K562 (cell line): ENCODE measurements at regions not wholly inside any gene's neighbourhood (a gene's known extent, or its start where the extent isn't known, plus 50 kb on each side); places are given as distances from the start of the nearest gene placed in this dataset.

Source experiments
- POLR2AphosphoS5 ChIP-seq: IDR thresholded peaks from 2 replicates; pipeline ENCODE4 v1.6.1; 2011; ENCODE audit warnings: mild to moderate bottlenecking, low read depth, low read length, moderate library complexity; ENCODE audit not compliant: control insufficient read depth, insufficient read depth
- TF ChIP-seq, protein P1 (sequence below), 3 experiments: IDR thresholded peaks in 2 of 3; conservative IDR thresholded peaks in 1 of 3; 2 replicates each; pipeline ENCODE4 v1.5.1; 2011 to 2012; ENCODE audit warnings: low read length in 3 of 3, mild to moderate bottlenecking in 3 of 3, control low read depth in 2 of 3, improper control_type of control experiment in 1 of 3, inconsistent platforms in 1 of 3, low read depth in 1 of 3, mixed read lengths in 1 of 3, moderate library complexity in 1 of 3; ENCODE audit not compliant: insufficient read depth in 2 of 3

DNA sequence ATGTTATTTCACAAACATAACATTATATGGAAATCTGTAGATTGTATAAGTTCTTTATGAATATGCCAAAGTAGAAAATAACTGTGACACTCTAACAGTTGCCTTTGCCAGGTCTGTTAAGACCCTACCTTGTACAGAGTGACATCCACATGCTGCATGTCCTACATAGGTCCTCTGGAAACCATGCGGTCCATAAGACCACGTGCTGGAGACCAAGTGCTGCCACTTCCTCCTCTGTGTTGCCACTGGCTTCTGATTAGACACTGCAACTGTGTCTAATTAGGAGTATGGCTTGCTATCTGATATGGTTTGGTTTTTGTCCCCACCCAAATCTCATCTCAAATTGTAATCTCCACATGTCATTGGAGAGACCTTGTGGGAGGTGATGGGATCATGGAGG is 855.5 kb upstream of the SEMA6D start:
- TF ChIP-seq POLR2AphosphoS5: no peak
- TF ChIP-seq, protein P1, sequence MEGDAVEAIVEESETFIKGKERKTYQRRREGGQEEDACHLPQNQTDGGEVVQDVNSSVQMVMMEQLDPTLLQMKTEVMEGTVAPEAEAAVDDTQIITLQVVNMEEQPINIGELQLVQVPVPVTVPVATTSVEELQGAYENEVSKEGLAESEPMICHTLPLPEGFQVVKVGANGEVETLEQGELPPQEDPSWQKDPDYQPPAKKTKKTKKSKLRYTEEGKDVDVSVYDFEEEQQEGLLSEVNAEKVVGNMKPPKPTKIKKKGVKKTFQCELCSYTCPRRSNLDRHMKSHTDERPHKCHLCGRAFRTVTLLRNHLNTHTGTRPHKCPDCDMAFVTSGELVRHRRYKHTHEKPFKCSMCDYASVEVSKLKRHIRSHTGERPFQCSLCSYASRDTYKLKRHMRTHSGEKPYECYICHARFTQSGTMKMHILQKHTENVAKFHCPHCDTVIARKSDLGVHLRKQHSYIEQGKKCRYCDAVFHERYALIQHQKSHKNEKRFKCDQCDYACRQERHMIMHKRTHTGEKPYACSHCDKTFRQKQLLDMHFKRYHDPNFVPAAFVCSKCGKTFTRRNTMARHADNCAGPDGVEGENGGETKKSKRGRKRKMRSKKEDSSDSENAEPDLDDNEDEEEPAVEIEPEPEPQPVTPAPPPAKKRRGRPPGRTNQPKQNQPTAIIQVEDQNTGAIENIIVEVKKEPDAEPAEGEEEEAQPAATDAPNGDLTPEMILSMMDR (IDR thresholded peaks at IDR 0.05 in 2 of 3, conservative IDR thresholded peaks at IDR 0.05 in 1 of 3; ENCODE audit: insufficient read depth in 2 of 3, low read depth in 1 of 3, low read length in 3 of 3): no peak
